ENCODE measurements at regions not wholly inside any gene's neighbourhood (a gene's known extent, or its start where the extent isn't known, plus 50 kb on each side); places are given as distances from the start of the nearest gene placed in this dataset.

DNA sequence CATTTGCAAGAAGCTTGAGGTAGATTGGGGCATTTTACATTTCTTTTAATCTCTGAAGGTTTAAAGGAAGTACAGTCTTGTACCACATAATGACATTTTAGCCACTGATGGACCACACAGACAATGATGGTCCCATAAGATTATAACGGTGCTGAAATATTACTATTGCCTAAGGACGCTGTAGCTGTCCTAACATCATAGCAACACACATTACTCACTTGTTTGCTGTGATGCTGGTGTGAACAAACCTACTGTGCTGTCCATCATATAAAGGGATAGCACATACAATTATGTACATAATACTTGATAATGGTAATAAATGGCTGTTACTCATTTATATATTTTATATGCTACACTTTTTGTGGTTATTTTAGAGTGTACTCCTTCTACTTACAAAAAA, 127.1 kb upstream of the CPNE8 start:
- H3K79me2 ChIP-seq (ENCODE audit: insufficient read depth, low read length) = no peaks in the 10 kb centered on the region
- H3K36me3 ChIP-seq (ENCODE audit: low read length) = no peaks in the 10 kb centered on the region
- no peak overlapping the region for H3K27ac ChIP-seq (ENCODE audit: low read depth, low read length)
- TF ChIP-seq, protein P1, sequence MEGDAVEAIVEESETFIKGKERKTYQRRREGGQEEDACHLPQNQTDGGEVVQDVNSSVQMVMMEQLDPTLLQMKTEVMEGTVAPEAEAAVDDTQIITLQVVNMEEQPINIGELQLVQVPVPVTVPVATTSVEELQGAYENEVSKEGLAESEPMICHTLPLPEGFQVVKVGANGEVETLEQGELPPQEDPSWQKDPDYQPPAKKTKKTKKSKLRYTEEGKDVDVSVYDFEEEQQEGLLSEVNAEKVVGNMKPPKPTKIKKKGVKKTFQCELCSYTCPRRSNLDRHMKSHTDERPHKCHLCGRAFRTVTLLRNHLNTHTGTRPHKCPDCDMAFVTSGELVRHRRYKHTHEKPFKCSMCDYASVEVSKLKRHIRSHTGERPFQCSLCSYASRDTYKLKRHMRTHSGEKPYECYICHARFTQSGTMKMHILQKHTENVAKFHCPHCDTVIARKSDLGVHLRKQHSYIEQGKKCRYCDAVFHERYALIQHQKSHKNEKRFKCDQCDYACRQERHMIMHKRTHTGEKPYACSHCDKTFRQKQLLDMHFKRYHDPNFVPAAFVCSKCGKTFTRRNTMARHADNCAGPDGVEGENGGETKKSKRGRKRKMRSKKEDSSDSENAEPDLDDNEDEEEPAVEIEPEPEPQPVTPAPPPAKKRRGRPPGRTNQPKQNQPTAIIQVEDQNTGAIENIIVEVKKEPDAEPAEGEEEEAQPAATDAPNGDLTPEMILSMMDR (IDR thresholded peaks at IDR 0.05; ENCODE audit: insufficient read depth, low read length, poor library complexity, severe bottlenecking) = no peak
- no peak for TF ChIP-seq EZH2phosphoT487 (conservative IDR thresholded peaks at IDR 0.05; ENCODE audit: low read length)
- H4K20me1 ChIP-seq (ENCODE audit: low read depth, low read length) = no peaks in the 10 kb centered on the region
- H3F3A ChIP-seq (ENCODE audit: insufficient read depth) = no peaks in the 10 kb centered on the region
- H3K4me2 ChIP-seq (ENCODE audit: low read depth, low read length, poor library complexity, severe bottlenecking) = no peak overlapping the region
- H2AFZ ChIP-seq (ENCODE audit: low read depth, low read length, severe bottlenecking) = no peak overlapping the region
- no peaks in the 10 kb centered on the region for H3K9me2 ChIP-seq (replicated peaks; ENCODE audit: insufficient read depth, low read length)
- no peaks in the 10 kb centered on the region for H3K9me3 ChIP-seq (ENCODE audit: insufficient read depth, low read length)
- no peaks in the 10 kb centered on the region for H3K27me3 ChIP-seq (ENCODE audit: low read length)
- no peak overlapping the region for H3K4me3 ChIP-seq (ENCODE audit: insufficient read depth, low read length, poor library complexity, severe bottlenecking)
- no peak overlapping the region for H3K9ac ChIP-seq (ENCODE audit: low read length)

DNA sequence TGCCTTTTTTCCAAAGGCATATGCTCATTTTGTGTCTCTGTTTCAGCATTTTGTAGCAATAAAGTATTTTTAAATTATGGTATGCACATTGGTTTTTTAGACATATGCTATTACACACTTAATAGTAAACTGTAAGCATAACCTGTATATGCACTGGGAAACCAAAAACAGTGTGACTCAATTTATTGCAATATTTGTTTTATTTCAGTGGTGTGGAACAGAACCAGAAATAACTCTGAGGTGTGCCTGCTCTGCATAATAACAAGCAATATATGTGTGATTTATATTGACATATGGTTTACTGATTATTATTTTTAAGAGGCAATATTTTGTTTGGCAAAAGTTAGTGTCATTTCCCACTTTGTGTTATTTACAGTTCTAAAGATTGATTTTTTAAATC, 126.6 kb upstream of the CPNE8 start:
- no peaks in the 10 kb centered on the region for H3K79me2 ChIP-seq (ENCODE audit: insufficient read depth, low read length)
- H3K4me3 ChIP-seq (ENCODE audit: insufficient read depth, low read length, poor library complexity, severe bottlenecking) = no peak overlapping the region
- H3K9me2 ChIP-seq (replicated peaks; ENCODE audit: insufficient read depth, low read length) = no peaks in the 10 kb centered on the region
- H3K9me3 ChIP-seq (ENCODE audit: insufficient read depth, low read length) = no peaks in the 10 kb centered on the region
- H2AFZ ChIP-seq (ENCODE audit: low read depth, low read length, severe bottlenecking) = no peak overlapping the region
- H3K27ac ChIP-seq (ENCODE audit: low read depth, low read length) = no peak overlapping the region
- no peaks in the 10 kb centered on the region for H3K27me3 ChIP-seq (ENCODE audit: low read length)
- no peaks in the 10 kb centered on the region for H4K20me1 ChIP-seq (ENCODE audit: low read depth, low read length)
- no peaks in the 10 kb centered on the region for H3F3A ChIP-seq (ENCODE audit: insufficient read depth)
- TF ChIP-seq, protein P1 (IDR thresholded peaks at IDR 0.05; ENCODE audit: insufficient read depth, low read length, poor library complexity, severe bottlenecking) = no peak
- no peak for TF ChIP-seq EZH2phosphoT487 (conservative IDR thresholded peaks at IDR 0.05; ENCODE audit: low read length)
- H3K36me3 ChIP-seq (ENCODE audit: low read length) = no peaks in the 10 kb centered on the region
- H3K9ac ChIP-seq (ENCODE audit: low read length) = no peak overlapping the region
- H3K4me2 ChIP-seq (ENCODE audit: low read depth, low read length, poor library complexity, severe bottlenecking) = no peak overlapping the region

DNA sequence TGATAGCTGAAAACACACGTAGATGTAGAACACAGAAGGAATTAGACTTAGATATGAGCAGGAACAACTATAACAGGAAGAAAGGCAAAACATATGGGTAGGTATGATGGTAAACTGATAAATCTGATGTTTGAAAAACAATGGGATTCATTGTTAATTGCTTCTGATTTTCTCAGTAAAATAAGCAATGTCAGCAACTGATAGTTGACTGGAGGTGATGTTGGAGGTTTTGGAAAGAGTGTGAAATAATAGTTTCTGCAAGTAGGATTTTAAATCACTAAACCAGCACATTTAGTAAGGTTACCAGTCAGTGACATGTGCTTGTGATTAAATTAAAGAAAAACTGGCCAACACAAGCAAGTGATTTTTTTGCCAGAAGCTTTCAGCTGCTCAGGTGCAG, 123.0 kb upstream of the CPNE8 start:
- Histone ChIP-seq H3K36me3 (ENCODE audit: low read length) (no peaks in the 10 kb centered on the region), H3K4me2 (ENCODE audit: low read depth, low read length, poor library complexity, severe bottlenecking) (no peak overlapping the region), H3K9ac (ENCODE audit: low read length) (no peak overlapping the region), H4K20me1 (ENCODE audit: low read depth, low read length) (no peaks in the 10 kb centered on the region), H3K79me2 (ENCODE audit: insufficient read depth, low read length) (no peaks in the 10 kb centered on the region), H3K9me2 (replicated peaks; ENCODE audit: insufficient read depth, low read length) (no peaks in the 10 kb centered on the region), H3K9me3 (ENCODE audit: insufficient read depth, low read length) (no peaks in the 10 kb centered on the region), H2AFZ (ENCODE audit: low read depth, low read length, severe bottlenecking) (no peak overlapping the region), H3K27ac (ENCODE audit: low read depth, low read length) (no peak overlapping the region), H3K27me3 (ENCODE audit: low read length) (no peaks in the 10 kb centered on the region), H3F3A (ENCODE audit: insufficient read depth) (no peaks in the 10 kb centered on the region), H3K4me3 (ENCODE audit: insufficient read depth, low read length, poor library complexity, severe bottlenecking) (no peak overlapping the region)
- no peak for TF ChIP-seq EZH2phosphoT487 (conservative IDR thresholded peaks at IDR 0.05; ENCODE audit: low read length)
- TF ChIP-seq, protein P1 (IDR thresholded peaks at IDR 0.05; ENCODE audit: insufficient read depth, low read length, poor library complexity, severe bottlenecking) = no peak

DNA sequence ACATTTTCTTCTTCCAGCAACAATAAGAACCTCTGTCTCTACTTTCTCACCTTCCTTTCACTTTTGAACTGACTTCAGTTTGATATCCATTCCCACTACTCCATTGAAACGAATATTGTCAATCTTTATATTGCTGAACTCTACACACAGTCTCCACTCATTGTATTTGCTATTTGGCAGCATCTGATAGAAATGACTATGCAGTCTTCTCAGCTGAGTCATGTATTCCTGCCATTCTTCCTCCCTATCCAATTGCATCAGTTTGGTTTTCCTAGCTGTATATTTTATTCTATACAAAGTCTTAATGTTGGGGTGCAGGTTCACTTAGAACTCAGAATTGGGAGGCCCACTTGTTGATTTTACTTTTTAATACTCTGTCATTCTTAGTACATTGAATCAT, 107.5 kb upstream of the CPNE8 start:
- H3K9ac ChIP-seq (ENCODE audit: low read length) = no peak overlapping the region
- no peaks in the 10 kb centered on the region for H3K9me2 ChIP-seq (replicated peaks; ENCODE audit: insufficient read depth, low read length)
- H3F3A ChIP-seq (ENCODE audit: insufficient read depth) = no peaks in the 10 kb centered on the region
- H3K36me3 ChIP-seq (ENCODE audit: low read length) = no peaks in the 10 kb centered on the region
- no peaks in the 10 kb centered on the region for H3K27me3 ChIP-seq (ENCODE audit: low read length)
- TF ChIP-seq, protein P1 (IDR thresholded peaks at IDR 0.05; ENCODE audit: insufficient read depth, low read length, poor library complexity, severe bottlenecking) = no peak
- TF ChIP-seq EZH2phosphoT487 (conservative IDR thresholded peaks at IDR 0.05; ENCODE audit: low read length) = no peak
- no peak overlapping the region for H3K4me3 ChIP-seq (ENCODE audit: insufficient read depth, low read length, poor library complexity, severe bottlenecking)
- no peak overlapping the region for H3K4me2 ChIP-seq (ENCODE audit: low read depth, low read length, poor library complexity, severe bottlenecking)
- no peak overlapping the region for H2AFZ ChIP-seq (ENCODE audit: low read depth, low read length, severe bottlenecking)
- H3K79me2 ChIP-seq (ENCODE audit: insufficient read depth, low read length) = no peaks in the 10 kb centered on the region
- H3K9me3 ChIP-seq (ENCODE audit: insufficient read depth, low read length) = no peaks in the 10 kb centered on the region
- H3K27ac ChIP-seq (ENCODE audit: low read depth, low read length) = no peak overlapping the region
- no peaks in the 10 kb centered on the region for H4K20me1 ChIP-seq (ENCODE audit: low read depth, low read length)

Data from SU-DHL-6 (cell line).